ENCODE measurements at regions not wholly inside any gene's neighbourhood (a gene's known extent, or its start where the extent isn't known, plus 50 kb on each side); places are given as distances from the start of the nearest gene placed in this dataset.

DNA sequence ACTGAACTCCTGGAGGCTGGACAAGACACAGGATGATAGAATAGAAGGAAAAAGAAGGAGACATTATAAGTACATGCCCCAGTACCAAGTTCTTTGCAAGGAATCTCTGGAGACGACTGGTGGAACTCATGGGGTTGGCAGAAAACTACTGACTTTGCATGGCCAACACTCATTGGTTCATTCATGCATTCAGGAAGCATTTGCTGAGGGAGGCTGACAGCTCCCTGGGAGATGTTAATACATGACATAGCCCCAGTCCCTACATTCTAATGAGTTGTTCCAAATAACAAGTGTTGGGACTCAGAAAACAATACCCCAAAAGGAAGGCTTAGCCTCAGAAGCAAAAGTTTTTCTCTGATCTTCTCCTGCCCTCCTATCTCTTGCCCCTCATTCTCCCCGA, 172.8 kb upstream of the IRF2BP2 start:
- Histone ChIP-seq H3K27me3 (peaks cover 0 to 63% (median 38%) of the 10 kb centered on the region in 7 donors), H3K9me3 (no peaks in the 10 kb centered on the region), H3K4me1 (peaks cover 0 to 12% (median 0%) of the 10 kb centered on the region in 9 donors), H3K4me3 (no peak overlapping the region), H3K36me3 (no peaks in the 10 kb centered on the region), H3K27ac (no peak overlapping the region)
- intact Hi-C loops (cut with DNase I) = no loop called here
- WGBS, 2 donors = 66 to 70% methylated on average over 2 of the region's 2 CpGs
- TF ChIP-seq, protein P1, sequence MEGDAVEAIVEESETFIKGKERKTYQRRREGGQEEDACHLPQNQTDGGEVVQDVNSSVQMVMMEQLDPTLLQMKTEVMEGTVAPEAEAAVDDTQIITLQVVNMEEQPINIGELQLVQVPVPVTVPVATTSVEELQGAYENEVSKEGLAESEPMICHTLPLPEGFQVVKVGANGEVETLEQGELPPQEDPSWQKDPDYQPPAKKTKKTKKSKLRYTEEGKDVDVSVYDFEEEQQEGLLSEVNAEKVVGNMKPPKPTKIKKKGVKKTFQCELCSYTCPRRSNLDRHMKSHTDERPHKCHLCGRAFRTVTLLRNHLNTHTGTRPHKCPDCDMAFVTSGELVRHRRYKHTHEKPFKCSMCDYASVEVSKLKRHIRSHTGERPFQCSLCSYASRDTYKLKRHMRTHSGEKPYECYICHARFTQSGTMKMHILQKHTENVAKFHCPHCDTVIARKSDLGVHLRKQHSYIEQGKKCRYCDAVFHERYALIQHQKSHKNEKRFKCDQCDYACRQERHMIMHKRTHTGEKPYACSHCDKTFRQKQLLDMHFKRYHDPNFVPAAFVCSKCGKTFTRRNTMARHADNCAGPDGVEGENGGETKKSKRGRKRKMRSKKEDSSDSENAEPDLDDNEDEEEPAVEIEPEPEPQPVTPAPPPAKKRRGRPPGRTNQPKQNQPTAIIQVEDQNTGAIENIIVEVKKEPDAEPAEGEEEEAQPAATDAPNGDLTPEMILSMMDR (IDR thresholded peaks at IDR 0.05) = no peak
- ATAC-seq (no peak), DNase-seq (no peak)

DNA sequence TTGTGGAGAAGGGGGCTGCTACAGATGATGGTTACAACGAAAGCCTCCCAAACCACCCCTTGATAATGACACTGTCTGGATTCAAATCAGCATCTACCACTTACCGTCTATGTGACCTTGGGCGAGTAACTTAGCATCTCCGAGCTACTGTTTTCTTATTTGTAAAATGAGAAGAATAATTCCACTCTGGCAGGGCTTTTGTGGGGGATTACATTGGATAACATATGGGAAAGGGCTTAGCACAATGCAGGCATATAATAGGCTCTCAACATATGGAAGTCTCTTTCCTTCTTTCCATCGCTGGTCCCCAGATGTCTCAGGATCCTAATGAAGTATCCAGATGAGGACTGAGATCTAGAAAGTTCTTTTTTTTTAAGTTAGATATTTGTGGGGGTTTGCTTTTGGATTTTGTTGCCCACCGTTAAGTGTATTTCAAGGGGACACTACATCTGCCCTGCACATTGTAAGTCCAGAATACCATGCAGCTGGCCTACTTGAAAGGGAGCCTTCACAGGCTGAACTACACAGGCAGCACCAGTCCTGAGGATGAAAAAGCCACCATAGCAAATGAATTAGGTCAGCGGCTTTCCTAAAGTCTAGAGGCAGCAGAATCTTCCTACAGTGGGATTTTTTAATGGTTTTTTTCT, 172.2 kb upstream of the IRF2BP2 start:
- ATAC-seq (no peak), DNase-seq (no peak)
- TF ChIP-seq, protein P1 (IDR thresholded peaks at IDR 0.05) = no peak
- intact Hi-C loops (cut with DNase I) = no loop called here
- Histone ChIP-seq H3K9me3 (no peaks in the 10 kb centered on the region), H3K36me3 (no peaks in the 10 kb centered on the region), H3K4me1 (peaks cover 0 to 16% (median 0%) of the 10 kb centered on the region in 9 donors), H3K27ac (no peak overlapping the region), H3K4me3 (no peak overlapping the region), H3K27me3 (peaks cover 0 to 68% (median 43%) of the 10 kb centered on the region in 7 donors)
- 91 to 93% methylated on average over 7 of the region's 7 CpGs for WGBS, 2 donors

DNA sequence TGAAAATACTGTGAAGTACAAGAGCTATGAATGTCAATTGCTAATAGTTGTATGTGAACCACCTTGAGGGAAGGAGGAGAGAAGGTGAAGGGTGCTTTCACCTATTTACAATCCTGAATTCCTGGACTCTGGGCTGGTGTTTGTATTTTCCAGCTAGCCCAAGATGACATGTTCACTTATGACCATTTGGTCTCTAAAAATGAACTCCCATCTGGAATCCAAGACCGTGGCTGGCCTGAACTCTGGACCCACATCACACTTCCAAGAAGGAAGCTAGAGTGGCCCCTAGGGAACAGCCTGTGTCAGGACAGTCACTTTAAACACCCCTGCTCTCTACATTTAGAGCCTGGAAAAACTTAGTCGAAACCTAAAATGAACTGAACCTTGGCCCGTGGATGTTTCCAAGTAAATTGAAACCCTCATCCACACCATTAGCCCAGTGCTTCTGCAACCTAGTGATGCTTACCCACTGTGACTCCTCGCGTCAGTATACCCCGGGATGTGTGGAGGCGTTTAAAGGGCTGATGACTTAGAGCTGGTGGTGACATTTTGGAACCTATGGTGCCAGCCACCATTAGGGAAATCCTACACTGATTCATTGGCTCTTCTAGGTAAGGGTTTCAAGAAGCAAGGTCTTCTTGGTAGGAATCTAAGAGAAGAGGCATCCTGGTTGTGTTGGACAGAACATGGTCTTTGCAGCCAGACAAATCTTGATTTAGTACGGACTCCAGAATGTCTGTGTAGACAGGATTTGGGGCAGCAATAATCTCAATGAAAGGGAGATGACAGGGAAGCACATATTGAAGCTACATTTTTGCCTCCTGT, 171.5 kb upstream of the IRF2BP2 start:
- Histone ChIP-seq H3K36me3 (no peaks in the 10 kb centered on the region), H3K27ac (no peak overlapping the region), H3K9me3 (no peaks in the 10 kb centered on the region), H3K4me1 (peaks cover 0 to 21% (median 0%) of the 10 kb centered on the region in 9 donors), H3K27me3 (peaks cover 0 to 76% (median 51%) of the 10 kb centered on the region in 7 donors), H3K4me3 (no peak overlapping the region)
- TF ChIP-seq, protein P1 (IDR thresholded peaks at IDR 0.05) = peak in 2 of 9 donors; percentile 11 to 19
- intact Hi-C loops (cut with DNase I) = no loop called here
- 81 to 86% methylated on average over 8 of the region's 8 CpGs for WGBS, 2 donors
- DNase-seq (peak in 1 of 2 donors; percentile 54), ATAC-seq (peak in 5 of 8 donors; percentile 9 to 41 (median 15))

DNA sequence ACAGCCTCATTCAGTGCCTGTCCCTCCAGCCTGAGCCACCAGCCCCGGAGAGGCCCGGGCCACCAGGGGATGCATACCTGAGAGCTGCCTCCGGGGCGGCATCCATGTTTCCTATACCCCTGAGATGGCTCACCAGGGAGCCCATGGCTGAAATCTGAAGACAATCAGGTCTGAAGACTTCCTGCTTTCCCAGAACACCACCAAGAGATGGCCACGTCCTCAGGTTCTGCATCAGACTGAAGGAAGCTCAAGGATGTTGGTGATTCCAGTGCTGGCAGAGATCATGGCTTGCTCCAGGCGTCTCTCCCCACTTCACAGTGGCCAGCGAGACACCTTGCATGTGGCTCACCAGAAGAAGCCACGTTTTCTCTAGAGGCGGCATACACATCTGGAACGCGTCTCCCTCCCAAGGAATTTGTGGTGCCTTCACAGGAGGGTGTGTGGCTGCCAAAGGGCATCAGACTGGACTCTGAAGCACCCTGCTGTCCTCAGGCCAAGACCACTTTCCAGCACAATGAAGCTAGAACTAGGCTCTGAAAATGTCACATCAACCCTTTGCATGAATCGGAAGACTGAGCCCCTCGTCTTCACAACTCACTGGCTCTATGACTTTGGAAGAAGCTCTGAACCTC, 170.7 kb upstream of the IRF2BP2 start:
- intact Hi-C loops (cut with DNase I) = no loop called here
- peaks cover 0 to 24% (median 0%) of the 10 kb centered on the region in 9 donors for H3K4me1 ChIP-seq
- DNase-seq (no peak), ATAC-seq (peak in 1 of 8 donors; percentile 5)
- whole genome bisulfite sequencing, 2 donors = 81% methylated on average over 13 of the region's 13 CpGs
- H3K27ac ChIP-seq = no peak overlapping the region
- H3K4me3 ChIP-seq = no peak overlapping the region
- TF ChIP-seq, protein P1 (IDR thresholded peaks at IDR 0.05) = no peak
- no peaks in the 10 kb centered on the region for H3K36me3 ChIP-seq
- peaks cover 0 to 78% (median 52%) of the 10 kb centered on the region in 7 donors for H3K27me3 ChIP-seq
- H3K9me3 ChIP-seq = no peaks in the 10 kb centered on the region

Measured in heart right ventricle (tissue), 16 donors.